BLaER1 (cell line): ENCODE measurements at regions not wholly inside any gene's neighbourhood (a gene's known extent, or its start where the extent isn't known, plus 50 kb on each side); places are given as distances from the start of the nearest gene placed in this dataset.
A peak's percentile ranks its signal among the peaks of the same experiment; 100 is the strongest.

Experiments
- H3K27ac ChIP-seq: shearing (Covaris generic); formaldehyde crosslinking; 2 replicates; pipeline ENCODE4 v1.8.1; 2022
- H3K27me3 ChIP-seq: shearing (Covaris generic); formaldehyde crosslinking; 2 replicates; pipeline ENCODE4 v1.8.1; 2022
- H3K36me3 ChIP-seq: shearing (Covaris generic); formaldehyde crosslinking; 2 replicates; pipeline ENCODE4 v1.8.1; 2022
- H3K4me1 ChIP-seq: shearing (Covaris generic); formaldehyde crosslinking; 2 replicates; pipeline ENCODE4 v1.8.1; 2022
- H3K4me2 ChIP-seq: shearing (Covaris generic); formaldehyde crosslinking; 2 replicates; pipeline ENCODE4 v1.8.1; 2022
- H3K4me3 ChIP-seq: shearing (Covaris generic); formaldehyde crosslinking; 2 replicates; pipeline ENCODE4 v1.8.1; 2022
- H3K9ac ChIP-seq: shearing (Covaris generic); formaldehyde crosslinking; 2 replicates; pipeline ENCODE4 v1.8.1; 2022
- H3K9me3 ChIP-seq: shearing (Covaris generic); formaldehyde crosslinking; 2 replicates; pipeline ENCODE4 v1.8.1; 2022
- H4K20me1 ChIP-seq: shearing (Covaris generic); formaldehyde crosslinking; 2 replicates; pipeline ENCODE4 v1.8.1; 2022
- Cebpa-rat ChIP-seq: shearing (Covaris generic); IDR thresholded peaks from 2 replicates; pipeline ENCODE4 v1.8.1; 2022

- Histone ChIP-seq H3K9ac (no peak overlapping the region), H3K27ac (no peak overlapping the region), H3K9me3 (no peaks in the 10 kb centered on the region), H3K4me2 (no peak overlapping the region), H3K27me3 (no peaks in the 10 kb centered on the region), H3K4me1 (no peaks in the 10 kb centered on the region), H3K4me3 (no peak overlapping the region), H4K20me1 (no peaks in the 10 kb centered on the region), H3K36me3 (no peaks in the 10 kb centered on the region)
- TF ChIP-seq Cebpa-rat = no peak
Observed at GRCh38 chr4:29262986-29263385, 1457.2 kb upstream of the PCDH7 start.

- Histone ChIP-seq H3K9me3 (no peaks in the 10 kb centered on the region), H3K27me3 (no peaks in the 10 kb centered on the region), H3K36me3 (no peaks in the 10 kb centered on the region), H3K27ac (no peak overlapping the region), H3K4me2 (no peak overlapping the region), H3K4me3 (no peak overlapping the region), H3K9ac (no peak overlapping the region), H3K4me1 (peaks cover 20% of the 10 kb centered on the region), H4K20me1 (no peaks in the 10 kb centered on the region)
- TF ChIP-seq Cebpa-rat = no peak
Observed at GRCh38 chr4:29276150-29276549, 1444.0 kb upstream of the PCDH7 start.

GRCh38 chr4:29277381-29277780 is 1442.8 kb upstream of the PCDH7 start:
- Histone ChIP-seq H4K20me1 (no peaks in the 10 kb centered on the region), H3K27ac (no peak overlapping the region), H3K36me3 (no peaks in the 10 kb centered on the region), H3K4me3 (no peak overlapping the region), H3K4me1 (peaks cover 20% of the 10 kb centered on the region), H3K4me2 (no peak overlapping the region), H3K9me3 (no peaks in the 10 kb centered on the region), H3K9ac (no peak overlapping the region), H3K27me3 (no peaks in the 10 kb centered on the region)
- no peak for TF ChIP-seq Cebpa-rat

- Histone ChIP-seq H4K20me1 (no peaks in the 10 kb centered on the region), H3K9ac (no peak overlapping the region), H3K4me2 (peak overlapping the region; percentile 45), H3K27me3 (no peaks in the 10 kb centered on the region), H3K36me3 (no peaks in the 10 kb centered on the region), H3K9me3 (no peaks in the 10 kb centered on the region), H3K4me1 (peaks cover 20% of the 10 kb centered on the region), H3K4me3 (no peak overlapping the region), H3K27ac (0 out of 2 replicates have a peak overlapping the region, but pooled peaks have one; percentile 6)
- no peak for TF ChIP-seq Cebpa-rat
Observed at GRCh38 chr4:29278585-29278984, 1441.6 kb upstream of the PCDH7 start.

- Histone ChIP-seq H3K4me1 (no peaks in the 10 kb centered on the region), H3K27me3 (no peaks in the 10 kb centered on the region), H3K4me2 (no peak overlapping the region), H3K27ac (no peak overlapping the region), H3K36me3 (no peaks in the 10 kb centered on the region), H3K9me3 (no peaks in the 10 kb centered on the region), H3K4me3 (no peak overlapping the region), H3K9ac (no peak overlapping the region), H4K20me1 (no peaks in the 10 kb centered on the region)
- TF ChIP-seq Cebpa-rat = no peak
Observed at GRCh38 chr4:29289118-29289517, 1431.1 kb upstream of the PCDH7 start.

- Histone ChIP-seq H3K27me3 (no peaks in the 10 kb centered on the region), H4K20me1 (no peaks in the 10 kb centered on the region), H3K4me1 (no peaks in the 10 kb centered on the region), H3K36me3 (no peaks in the 10 kb centered on the region), H3K4me2 (no peak overlapping the region), H3K27ac (no peak overlapping the region), H3K4me3 (no peak overlapping the region), H3K9ac (no peak overlapping the region), H3K9me3 (no peaks in the 10 kb centered on the region)
- TF ChIP-seq Cebpa-rat = no peak
Observed at GRCh38 chr4:29295280-29295679, 1424.9 kb upstream of the PCDH7 start.

GRCh38 chr4:29304595-29304994 is 1415.6 kb upstream of the PCDH7 start:
- Histone ChIP-seq H3K4me3 (no peak overlapping the region), H4K20me1 (no peaks in the 10 kb centered on the region), H3K9ac (no peak overlapping the region), H3K4me2 (no peak overlapping the region), H3K27ac (no peak overlapping the region), H3K36me3 (no peaks in the 10 kb centered on the region), H3K9me3 (no peaks in the 10 kb centered on the region), H3K27me3 (no peaks in the 10 kb centered on the region), H3K4me1 (no peaks in the 10 kb centered on the region)
- TF ChIP-seq Cebpa-rat = no peak

GRCh38 chr4:29307256-29307655 is 1412.9 kb upstream of the PCDH7 start:
- no peaks in the 10 kb centered on the region for H3K36me3 ChIP-seq
- no peak overlapping the region for H3K4me2 ChIP-seq
- H3K4me3 ChIP-seq = no peak overlapping the region
- H4K20me1 ChIP-seq = no peaks in the 10 kb centered on the region
- H3K27me3 ChIP-seq = no peaks in the 10 kb centered on the region
- H3K9me3 ChIP-seq = no peaks in the 10 kb centered on the region
- no peaks in the 10 kb centered on the region for H3K4me1 ChIP-seq
- no peak overlapping the region for H3K27ac ChIP-seq
- TF ChIP-seq Cebpa-rat = no peak
- no peak overlapping the region for H3K9ac ChIP-seq

GRCh38 chr4:29307755-29308154 is 1412.4 kb upstream of the PCDH7 start:
- TF ChIP-seq Cebpa-rat = no peak; the same call in 1 of the 2 replicates
- Histone ChIP-seq H3K4me2 (no peak overlapping the region), H3K4me1 (no peaks in the 10 kb centered on the region), H3K27ac (no peak overlapping the region), H3K9ac (no peak overlapping the region), H3K9me3 (no peaks in the 10 kb centered on the region), H3K36me3 (no peaks in the 10 kb centered on the region), H4K20me1 (no peaks in the 10 kb centered on the region), H3K27me3 (no peaks in the 10 kb centered on the region), H3K4me3 (no peak overlapping the region)

- Histone ChIP-seq H3K4me1 (no peaks in the 10 kb centered on the region), H3K4me2 (no peak overlapping the region), H3K9ac (no peak overlapping the region), H4K20me1 (no peaks in the 10 kb centered on the region), H3K27ac (no peak overlapping the region), H3K9me3 (no peaks in the 10 kb centered on the region), H3K27me3 (no peaks in the 10 kb centered on the region), H3K36me3 (no peaks in the 10 kb centered on the region), H3K4me3 (no peak overlapping the region)
- no peak for TF ChIP-seq Cebpa-rat
Observed at GRCh38 chr4:29309050-29309449, 1411.1 kb upstream of the PCDH7 start.

- no peak overlapping the region for H3K27ac ChIP-seq
- no peak overlapping the region for H3K4me2 ChIP-seq
- no peaks in the 10 kb centered on the region for H3K9me3 ChIP-seq
Observed at GRCh38 chr4:29310252-29310651, 1409.9 kb upstream of the PCDH7 start.

More at GRCh38 chr4:29310252-29310651, 1409.9 kb upstream of the PCDH7 start:
- TF ChIP-seq Cebpa-rat = no peak
- Histone ChIP-seq H3K36me3 (no peaks in the 10 kb centered on the region), H3K27me3 (no peaks in the 10 kb centered on the region), H3K4me3 (no peak overlapping the region), H3K4me1 (no peaks in the 10 kb centered on the region), H3K9ac (no peak overlapping the region), H4K20me1 (no peaks in the 10 kb centered on the region)
